Common myeloid progenitor, CD34-positive (primary cell): ENCODE measurements at regions not wholly inside any gene's neighbourhood (a gene's known extent, or its start where the extent isn't known, plus 50 kb on each side); places are given as distances from the start of the nearest gene placed in this dataset.

Source experiments
- CTCF ChIA-PET: fragments of 350-600 bp; sonication (Branson Sonifier 250); formaldehyde crosslinking; loops from one replicate; lab custom pipeline; 2021; ENCODE audit warnings: antibody characterized with exemption; lab: Charles Lee
- POLR2A ChIA-PET: fragments of 350-600 bp; sonication (Branson Sonifier 250); formaldehyde crosslinking; loops from one replicate; lab custom pipeline; 2021; ENCODE audit warnings: antibody characterized with exemption; lab: Charles Lee
- DNase-seq, 3 donors: peaks; one replicate each; pipeline versions ENCODE4 v3.0.0 to v3.0.0-alpha.2; 2013
- H3K27ac ChIP-seq, 2 experiments: 1 replicate in 1 of 2; 2 replicates in 1 of 2; pipeline ENCODE4 v1.7.0; 2013; ENCODE audit warnings: inconsistent platforms in 2 of 2, low read length in 2 of 2, mild to moderate bottlenecking in 2 of 2, low read depth in 1 of 2, moderate library complexity in 1 of 2; ENCODE audit not compliant: severe bottlenecking in 2 of 2, insufficient read depth in 1 of 2, poor library complexity in 1 of 2
- H3K27me3 ChIP-seq, 5 experiments: replicated peaks in 2 of 5; 1 replicate in 3 of 5; 2 replicates in 2 of 5; pipeline versions ENCODE4 v1.6.1 to v1.7.0; 2013; ENCODE audit warnings: low read length in 4 of 5, mild to moderate bottlenecking in 2 of 5, moderate library complexity in 2 of 5, inconsistent platforms in 1 of 5; ENCODE audit not compliant: insufficient read depth in 5 of 5, control insufficient read depth in 4 of 5
- H3K36me3 ChIP-seq, 4 experiments: 1 replicate in 2 of 4; 2 replicates in 2 of 4; pipeline versions ENCODE4 v1.6.1 to v1.7.0; 2013; ENCODE audit warnings: low read length in 3 of 4, control low read depth in 1 of 4, mild to moderate bottlenecking in 1 of 4; ENCODE audit not compliant: control insufficient read depth in 4 of 4, insufficient read depth in 4 of 4
- H3K4me1 ChIP-seq, 4 experiments: 1 replicate in 3 of 4; 2 replicates in 1 of 4; pipeline versions ENCODE4 v1.6.1 to v1.7.1; 2013; ENCODE audit warnings: low read length in 3 of 4, mild to moderate bottlenecking in 3 of 4, control low read depth in 1 of 4, inconsistent platforms in 1 of 4, moderate library complexity in 1 of 4; ENCODE audit not compliant: control insufficient read depth in 4 of 4, insufficient read depth in 4 of 4; ENCODE audit errors: control extremely low read depth in 1 of 4
- H3K4me3 ChIP-seq, 7 experiments: 1 replicate in 4 of 7; 2 replicates in 3 of 7; pipeline versions ENCODE4 v1.5.1 to v1.7.0; 2013; ENCODE audit warnings: mild to moderate bottlenecking in 7 of 7, low read length in 6 of 7, moderate library complexity in 6 of 7, inconsistent platforms in 2 of 7, low read depth in 2 of 7, control low read depth in 1 of 7; ENCODE audit not compliant: insufficient read depth in 4 of 7, control insufficient read depth in 1 of 7; ENCODE audit errors: extremely low read depth in 1 of 7
- H3K9me3 ChIP-seq, 5 experiments: 1 replicate in 4 of 5; 2 replicates in 1 of 5; pipeline versions ENCODE4 v1.6.1 to v1.7.1; 2013; ENCODE audit warnings: low read length in 4 of 5, mild to moderate bottlenecking in 2 of 5, inconsistent platforms in 1 of 5, low read depth in 1 of 5, moderate library complexity in 1 of 5; ENCODE audit not compliant: control insufficient read depth in 4 of 5, insufficient read depth in 2 of 5; ENCODE audit errors: control extremely low read depth in 1 of 5
- WGBS: methylation state at CpG from one replicate; pipeline ENCODE4 v1.1.5; 2013; ENCODE audit not compliant: insufficient coverage; 5-methylcytosine and 5-hydroxymethylcytosine counted together

DNA sequence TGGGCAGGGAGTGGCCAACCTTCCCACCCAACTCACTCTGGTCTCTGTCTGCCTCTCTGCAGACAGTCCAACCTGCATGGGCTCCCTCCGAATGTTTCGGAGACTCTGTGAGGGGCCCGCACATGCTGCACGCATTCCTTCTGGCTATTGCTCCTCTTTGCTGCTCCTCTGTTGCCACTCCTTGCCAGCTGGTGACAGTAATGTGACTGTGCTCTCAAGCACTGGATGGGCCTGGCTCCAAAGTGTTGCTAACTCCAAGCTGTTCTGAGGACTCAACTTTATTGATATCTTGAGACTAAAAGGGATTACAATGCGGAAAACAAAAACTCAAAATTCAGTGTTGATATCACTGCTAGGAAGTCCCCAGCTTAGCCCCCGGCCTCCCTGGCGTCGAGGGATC, 105.4 kb upstream of the KIF5B start:
- Histone ChIP-seq H3K4me3 (no peak overlapping the region), H3K9me3 (no peaks in the 10 kb centered on the region), H3K4me1 (no peaks in the 10 kb centered on the region), H3K36me3 (no peaks in the 10 kb centered on the region), H3K27ac (no peak overlapping the region), H3K27me3 (no peaks in the 10 kb centered on the region)
- no peak for DNase-seq
- CTCF ChIA-PET: no interaction called here
- WGBS: 100% methylated on average over 8 of the region's 8 CpGs
- POLR2A ChIA-PET: no interaction called here

GRCh38 chr10:32160864-32161263, 104.6 kb upstream of the KIF5B start:
- 94% methylated on average over 2 of the region's 2 CpGs for WGBS
- ChIA-PET CTCF (no interaction called here), POLR2A (no interaction called here)
- Histone ChIP-seq H3K9me3 (peaks cover 0 to 2% (median 0%) of the 10 kb centered on the region in 5 experiments), H3K4me1 (no peaks in the 10 kb centered on the region), H3K36me3 (no peaks in the 10 kb centered on the region), H3K4me3 (no peak overlapping the region), H3K27ac (no peak overlapping the region), H3K27me3 (no peaks in the 10 kb centered on the region)
- no peak for DNase-seq

DNA sequence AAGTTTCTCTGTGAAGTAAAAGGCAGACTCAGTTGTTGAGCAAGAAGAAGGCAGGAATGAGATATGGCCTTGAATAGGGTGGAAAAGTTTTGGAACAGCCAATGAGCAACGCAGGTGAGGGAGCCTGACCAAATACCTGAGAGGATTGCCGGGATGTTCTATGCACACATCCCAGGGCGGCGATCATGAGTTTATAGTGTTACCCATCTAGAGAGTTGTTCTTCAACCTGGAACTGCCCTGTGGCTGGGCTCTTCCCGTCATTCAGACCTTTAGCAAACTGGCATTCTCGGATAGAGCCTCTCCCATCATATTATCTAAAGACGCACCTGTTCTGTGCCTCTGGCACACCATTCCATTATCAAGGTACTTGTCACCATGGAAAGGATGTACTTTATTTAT, 103.0 kb upstream of the KIF5B start:
- no peak overlapping the region for H3K27ac ChIP-seq
- WGBS: 95% methylated on average over 6 of the region's 7 CpGs

GRCh38 chr10:32156031-32156495, 99.8 kb upstream of the KIF5B start:
- DNase-seq: no peak
- 89% methylated on average over 1 of the region's 4 CpGs for WGBS
- Histone ChIP-seq H3K27me3 (no peaks in the 10 kb centered on the region), H3K4me3 (no peak overlapping the region), H3K9me3 (peaks cover 0 to 25% (median 5%) of the 10 kb centered on the region in 5 experiments), H3K36me3 (no peaks in the 10 kb centered on the region), H3K27ac (no peak overlapping the region), H3K4me1 (no peaks in the 10 kb centered on the region)
- POLR2A ChIA-PET: no interaction called here
- CTCF ChIA-PET: no interaction called here

More for the DNA sequence above, 103.0 kb upstream of the KIF5B start:
- H3K27me3 ChIP-seq: no peaks in the 10 kb centered on the region
- DNase-seq: no peak
- CTCF ChIA-PET: no interaction called here
- H3K36me3 ChIP-seq: no peaks in the 10 kb centered on the region
- POLR2A ChIA-PET: no interaction called here
- H3K4me1 ChIP-seq: no peaks in the 10 kb centered on the region
- peaks cover 0 to 13% (median under 1%) of the 10 kb centered on the region in 5 experiments for H3K9me3 ChIP-seq
- H3K4me3 ChIP-seq: no peak overlapping the region

GRCh38 chr10:32155075-32155516, 98.9 kb upstream of the KIF5B start:
- no peak overlapping the region for H3K27ac ChIP-seq
- CTCF ChIA-PET: no interaction called here
- H3K36me3 ChIP-seq: no peaks in the 10 kb centered on the region
- H3K4me3 ChIP-seq: no peak overlapping the region
- 100% methylated on average over 2 of the region's 2 CpGs for WGBS
- DNase-seq: no peak
- peaks cover 0 to 6% (median 0%) of the 10 kb centered on the region in 4 experiments for H3K4me1 ChIP-seq
- H3K9me3 ChIP-seq: peaks cover 0 to 25% (median 5%) of the 10 kb centered on the region in 5 experiments
- H3K27me3 ChIP-seq: no peaks in the 10 kb centered on the region
- POLR2A ChIA-PET: no interaction called here

- CTCF ChIA-PET: interaction anchor here (1.3 kb wide), 1 partner anchor 11 kb away, joined by 3 read pairs; no protein-coding TSS in a partner anchor
- DNase-seq: no peak
Observed at GRCh38 chr10:32153931-32154330, 97.7 kb upstream of the KIF5B start.

DNA sequence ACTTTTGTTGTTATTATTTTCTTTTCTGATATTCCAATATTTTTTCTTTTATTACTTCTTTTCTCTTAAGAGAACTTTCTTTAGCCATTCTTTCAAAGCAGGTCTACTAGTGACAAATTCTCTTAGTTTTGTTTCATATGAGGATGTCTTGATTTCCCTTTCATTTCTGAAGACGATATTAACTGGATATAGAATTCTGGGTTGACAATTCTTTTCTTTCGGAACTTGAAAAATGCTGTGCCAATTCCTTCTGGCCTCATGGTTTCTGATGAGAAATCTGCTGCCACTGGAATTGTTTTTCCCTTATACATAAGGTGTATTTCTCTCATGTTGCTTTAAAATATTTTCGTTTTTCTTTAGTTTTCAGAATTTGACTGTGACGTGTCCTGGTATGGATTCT, 97.0 kb upstream of the KIF5B start:
- peaks cover 0 to 6% (median 0%) of the 10 kb centered on the region in 4 experiments for H3K4me1 ChIP-seq
- H3K36me3 ChIP-seq: no peaks in the 10 kb centered on the region
- WGBS: no CpG with 5 or more reads among the region's 4 CpGs
- no peak overlapping the region for H3K27ac ChIP-seq
- H3K27me3 ChIP-seq: no peaks in the 10 kb centered on the region
- CTCF ChIA-PET: no interaction called here
- POLR2A ChIA-PET: no interaction called here
- H3K4me3 ChIP-seq: no peak overlapping the region
- peaks cover 0 to 25% (median 5%) of the 10 kb centered on the region in 5 experiments for H3K9me3 ChIP-seq
- no peak for DNase-seq

More at GRCh38 chr10:32153931-32154330, 97.7 kb upstream of the KIF5B start:
- WGBS: no CpG with 5 or more reads among the region's 1 CpG
- Histone ChIP-seq H3K27me3 (no peaks in the 10 kb centered on the region), H3K4me3 (no peak overlapping the region), H3K36me3 (no peaks in the 10 kb centered on the region), H3K9me3 (peaks cover 0 to 25% (median 5%) of the 10 kb centered on the region in 5 experiments), H3K4me1 (peaks cover 0 to 6% (median 0%) of the 10 kb centered on the region in 4 experiments), H3K27ac (no peak overlapping the region)
- POLR2A ChIA-PET: interaction anchor here (0.7 kb wide), 1 partner anchor 526 kb away, joined by 4 read pairs; no protein-coding TSS in a partner anchor
